ENCODE measurements at regions not wholly inside any gene's neighbourhood (a gene's known extent, or its start where the extent isn't known, plus 50 kb on each side); places are given as distances from the start of the nearest gene placed in this dataset.

- Histone ChIP-seq H3K36me3 (ENCODE audit: control insufficient read depth in 2 of 3, insufficient read depth in 3 of 3, low read length in 3 of 3) (no peaks in the 10 kb centered on the region), H3K9me3 (ENCODE audit: control insufficient read depth in 2 of 3, insufficient read depth in 1 of 3, low read length in 3 of 3) (peaks cover 0 to 8% (median 0%) of the 10 kb centered on the region in 3 donors), H3K4me3 (ENCODE audit: low read length in 3 of 3) (no peak overlapping the region), H3K4me1 (ENCODE audit: control insufficient read depth in 2 of 3, insufficient read depth in 2 of 3, low read depth in 1 of 3, low read length in 3 of 3) (no peaks in the 10 kb centered on the region), H3K27ac (ENCODE audit: low read depth in 2 of 2, low read length in 2 of 2) (no peak overlapping the region), H3K27me3 (ENCODE audit: control insufficient read depth, insufficient read depth, low read length) (no peaks in the 10 kb centered on the region), H3K9ac (ENCODE audit: low read length in 3 of 3) (no peak overlapping the region)
- intact Hi-C loops (cut with DNase I): no loop called here
- TF ChIP-seq CTCF (IDR thresholded peaks at IDR 0.05; ENCODE audit: borderline replicate concordance, extremely low read depth, insufficient read depth): no peak
- FAIRE-seq: no peak
- no peak for DNase-seq
These were observed 138.6 kb downstream of the TMEM18 start for GRCh38 chr2:538646-539045.

- H3K4me3 ChIP-seq (ENCODE audit: low read length in 3 of 3): no peak overlapping the region
- no peaks in the 10 kb centered on the region for H3K4me1 ChIP-seq (ENCODE audit: control insufficient read depth in 2 of 3, insufficient read depth in 2 of 3, low read depth in 1 of 3, low read length in 3 of 3)
- FAIRE-seq (no peak), DNase-seq (no peak)
- H3K9ac ChIP-seq (ENCODE audit: low read length in 3 of 3): no peak overlapping the region
- no peaks in the 10 kb centered on the region for H3K27me3 ChIP-seq (ENCODE audit: control insufficient read depth, insufficient read depth, low read length)
- intact Hi-C loops (cut with DNase I): no loop called here
- H3K9me3 ChIP-seq (ENCODE audit: control insufficient read depth in 2 of 3, insufficient read depth in 1 of 3, low read length in 3 of 3): peaks cover 0 to 8% (median 0%) of the 10 kb centered on the region in 3 donors
- TF ChIP-seq CTCF (IDR thresholded peaks at IDR 0.05; ENCODE audit: borderline replicate concordance, extremely low read depth, insufficient read depth): no peak
- no peak overlapping the region for H3K27ac ChIP-seq (ENCODE audit: low read depth in 2 of 2, low read length in 2 of 2)
- no peaks in the 10 kb centered on the region for H3K36me3 ChIP-seq (ENCODE audit: control insufficient read depth in 2 of 3, insufficient read depth in 3 of 3, low read length in 3 of 3)
These were observed 142.0 kb downstream of the TMEM18 start for GRCh38 chr2:535222-535621.

GRCh38 chr2:529852-530251 is 147.4 kb downstream of the TMEM18 start:
- no peaks in the 10 kb centered on the region for H3K4me1 ChIP-seq (ENCODE audit: control insufficient read depth in 2 of 3, insufficient read depth in 2 of 3, low read depth in 1 of 3, low read length in 3 of 3)
- DNase-seq (no peak), FAIRE-seq (no peak)
- TF ChIP-seq CTCF (IDR thresholded peaks at IDR 0.05; ENCODE audit: borderline replicate concordance, extremely low read depth, insufficient read depth): no peak
- no peaks in the 10 kb centered on the region for H3K36me3 ChIP-seq (ENCODE audit: control insufficient read depth in 2 of 3, insufficient read depth in 3 of 3, low read length in 3 of 3)
- intact Hi-C loops (cut with DNase I): no loop called here
- H3K9ac ChIP-seq (ENCODE audit: low read length in 3 of 3): no peak overlapping the region
- H3K27ac ChIP-seq (ENCODE audit: low read depth in 2 of 2, low read length in 2 of 2): no peak overlapping the region
- no peaks in the 10 kb centered on the region for H3K27me3 ChIP-seq (ENCODE audit: control insufficient read depth, insufficient read depth, low read length)
- H3K9me3 ChIP-seq (ENCODE audit: control insufficient read depth in 2 of 3, insufficient read depth in 1 of 3, low read length in 3 of 3): peaks cover 0 to 3% (median 0%) of the 10 kb centered on the region in 3 donors
- H3K4me3 ChIP-seq (ENCODE audit: low read length in 3 of 3): no peak overlapping the region

- peak; percentile 25 for FAIRE-seq
These were observed 147.8 kb downstream of the TMEM18 start for GRCh38 chr2:529424-529823.

More at GRCh38 chr2:529424-529823, 147.8 kb downstream of the TMEM18 start:
- H3K4me1 ChIP-seq (ENCODE audit: control insufficient read depth in 2 of 3, insufficient read depth in 2 of 3, low read depth in 1 of 3, low read length in 3 of 3): no peaks in the 10 kb centered on the region
- intact Hi-C loops (cut with DNase I): no loop called here
- no peak overlapping the region for H3K9ac ChIP-seq (ENCODE audit: low read length in 3 of 3)
- H3K27me3 ChIP-seq (ENCODE audit: control insufficient read depth, insufficient read depth, low read length): no peaks in the 10 kb centered on the region
- H3K27ac ChIP-seq (ENCODE audit: low read depth in 2 of 2, low read length in 2 of 2): no peak overlapping the region
- peak in 2 of 5 donors; percentile 59 to 67 for DNase-seq
- H3K36me3 ChIP-seq (ENCODE audit: control insufficient read depth in 2 of 3, insufficient read depth in 3 of 3, low read length in 3 of 3): no peaks in the 10 kb centered on the region
- H3K4me3 ChIP-seq (ENCODE audit: low read length in 3 of 3): no peak overlapping the region
- peaks cover 0 to 3% (median 0%) of the 10 kb centered on the region in 3 donors for H3K9me3 ChIP-seq (ENCODE audit: control insufficient read depth in 2 of 3, insufficient read depth in 1 of 3, low read length in 3 of 3)
- peak; percentile 30 for TF ChIP-seq CTCF (IDR thresholded peaks at IDR 0.05; ENCODE audit: borderline replicate concordance, extremely low read depth, insufficient read depth)
